ENCODE measurements at regions not wholly inside any gene's neighbourhood (a gene's known extent, or its start where the extent isn't known, plus 50 kb on each side); places are given as distances from the start of the nearest gene placed in this dataset.

GRCh38 chr13:111467111-111467890 is 146.9 kb downstream of the TEX29 start:
- H3K4me1 Mint-ChIP-seq (ENCODE audit: low read depth) = no peaks in the 10 kb centered on the region
- no peak overlapping the region for H3K4me3 Mint-ChIP-seq (ENCODE audit: low read depth)
- no peak overlapping the region for H3K27ac Mint-ChIP-seq
- no peaks in the 10 kb centered on the region for H3K36me3 Mint-ChIP-seq (ENCODE audit: insufficient read depth)
- peaks cover 31% of the 10 kb centered on the region for H3K27me3 Mint-ChIP-seq
- no peaks in the 10 kb centered on the region for H3K9me3 Mint-ChIP-seq (ENCODE audit: low read depth)
- TF ChIP-seq, protein P1, sequence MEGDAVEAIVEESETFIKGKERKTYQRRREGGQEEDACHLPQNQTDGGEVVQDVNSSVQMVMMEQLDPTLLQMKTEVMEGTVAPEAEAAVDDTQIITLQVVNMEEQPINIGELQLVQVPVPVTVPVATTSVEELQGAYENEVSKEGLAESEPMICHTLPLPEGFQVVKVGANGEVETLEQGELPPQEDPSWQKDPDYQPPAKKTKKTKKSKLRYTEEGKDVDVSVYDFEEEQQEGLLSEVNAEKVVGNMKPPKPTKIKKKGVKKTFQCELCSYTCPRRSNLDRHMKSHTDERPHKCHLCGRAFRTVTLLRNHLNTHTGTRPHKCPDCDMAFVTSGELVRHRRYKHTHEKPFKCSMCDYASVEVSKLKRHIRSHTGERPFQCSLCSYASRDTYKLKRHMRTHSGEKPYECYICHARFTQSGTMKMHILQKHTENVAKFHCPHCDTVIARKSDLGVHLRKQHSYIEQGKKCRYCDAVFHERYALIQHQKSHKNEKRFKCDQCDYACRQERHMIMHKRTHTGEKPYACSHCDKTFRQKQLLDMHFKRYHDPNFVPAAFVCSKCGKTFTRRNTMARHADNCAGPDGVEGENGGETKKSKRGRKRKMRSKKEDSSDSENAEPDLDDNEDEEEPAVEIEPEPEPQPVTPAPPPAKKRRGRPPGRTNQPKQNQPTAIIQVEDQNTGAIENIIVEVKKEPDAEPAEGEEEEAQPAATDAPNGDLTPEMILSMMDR (IDR thresholded peaks at IDR 0.05; ENCODE audit: unreplicated experiment) = no peak
- DNase-seq (ENCODE audit: low spot score, unreplicated experiment) = no peak

DNA sequence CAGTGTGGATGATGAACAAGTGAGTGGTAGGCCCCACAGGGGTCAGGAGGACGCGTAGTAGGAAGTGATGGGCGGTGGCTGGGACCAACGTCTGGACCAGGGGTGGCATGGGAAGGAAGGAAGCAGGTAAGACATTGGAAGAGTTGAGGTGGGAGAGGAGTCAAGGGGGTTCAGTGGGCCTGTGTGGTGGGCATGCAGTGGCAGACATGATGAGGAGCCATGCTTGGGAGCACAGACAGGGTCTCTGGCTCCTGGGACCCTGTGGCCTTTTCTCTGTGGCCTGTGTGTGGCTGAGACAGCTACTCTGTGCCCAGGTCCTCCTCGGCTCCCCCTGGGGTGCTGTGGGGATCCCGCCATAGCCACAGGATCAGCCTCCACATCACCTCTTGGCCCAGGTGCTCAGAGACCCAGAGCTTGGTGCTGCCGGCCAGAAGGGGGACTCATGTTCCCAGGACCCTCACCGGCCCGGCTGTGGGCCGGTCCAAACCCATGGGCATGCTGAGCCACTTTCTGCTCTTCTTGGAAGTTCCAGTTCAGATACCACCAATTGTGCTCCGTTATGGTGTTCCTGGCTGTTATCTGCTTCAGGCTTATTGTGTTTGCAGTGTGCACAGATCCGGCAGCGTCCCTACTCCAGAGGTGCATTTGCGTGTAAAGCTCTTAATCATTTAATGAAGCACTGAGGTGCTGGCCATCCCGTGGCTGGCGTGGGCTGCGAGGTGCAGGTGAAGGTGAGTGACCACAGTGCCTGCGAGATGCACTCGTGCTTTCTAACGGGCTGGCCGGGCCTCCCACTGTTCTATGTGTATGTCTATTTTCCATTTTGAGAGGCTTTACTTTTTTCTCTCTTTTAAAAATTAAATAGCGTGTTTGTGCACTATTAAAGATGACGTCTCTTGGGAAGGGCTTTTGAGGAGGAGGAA is 147.9 kb downstream of the TEX29 start:
- Mint-ChIP-seq H3K27me3 (peaks cover 38% of the 10 kb centered on the region), H3K27ac (no peak overlapping the region), H3K9me3 (ENCODE audit: low read depth) (no peaks in the 10 kb centered on the region), H3K4me1 (ENCODE audit: low read depth) (no peaks in the 10 kb centered on the region), H3K4me3 (ENCODE audit: low read depth) (no peak overlapping the region), H3K36me3 (ENCODE audit: insufficient read depth) (no peaks in the 10 kb centered on the region)
- TF ChIP-seq, protein P1 (IDR thresholded peaks at IDR 0.05; ENCODE audit: unreplicated experiment) = no peak
- DNase-seq (ENCODE audit: low spot score, unreplicated experiment) = no peak

GRCh38 chr13:111469450-111469849 is 149.0 kb downstream of the TEX29 start:
- H3K27me3 Mint-ChIP-seq = peaks cover 39% of the 10 kb centered on the region

GRCh38 chr13:111469916-111470506 is 149.6 kb downstream of the TEX29 start:
- Mint-ChIP-seq H3K27me3 (peaks cover 38% of the 10 kb centered on the region), H3K27ac (no peak overlapping the region), H3K4me1 (ENCODE audit: low read depth) (no peaks in the 10 kb centered on the region), H3K4me3 (ENCODE audit: low read depth) (no peak overlapping the region), H3K9me3 (ENCODE audit: low read depth) (no peaks in the 10 kb centered on the region), H3K36me3 (ENCODE audit: insufficient read depth) (no peaks in the 10 kb centered on the region)
- TF ChIP-seq, protein P1 (IDR thresholded peaks at IDR 0.05; ENCODE audit: unreplicated experiment) = no peak
- no peak for DNase-seq (ENCODE audit: low spot score, unreplicated experiment)

More at GRCh38 chr13:111469450-111469849, 149.0 kb downstream of the TEX29 start:
- TF ChIP-seq, protein P1 (IDR thresholded peaks at IDR 0.05; ENCODE audit: unreplicated experiment) = no peak
- no peaks in the 10 kb centered on the region for H3K9me3 Mint-ChIP-seq (ENCODE audit: low read depth)
- H3K4me3 Mint-ChIP-seq (ENCODE audit: low read depth) = no peak overlapping the region
- H3K36me3 Mint-ChIP-seq (ENCODE audit: insufficient read depth) = no peaks in the 10 kb centered on the region
- no peak overlapping the region for H3K27ac Mint-ChIP-seq
- no peaks in the 10 kb centered on the region for H3K4me1 Mint-ChIP-seq (ENCODE audit: low read depth)
- no peak for DNase-seq (ENCODE audit: low spot score, unreplicated experiment)

- TF ChIP-seq, protein P1 (IDR thresholded peaks at IDR 0.05; ENCODE audit: unreplicated experiment) = no peak
- DNase-seq (ENCODE audit: low spot score, unreplicated experiment) = no peak
- Mint-ChIP-seq H3K4me3 (ENCODE audit: low read depth) (no peak overlapping the region), H3K27me3 (peaks cover 35% of the 10 kb centered on the region), H3K27ac (no peak overlapping the region), H3K4me1 (ENCODE audit: low read depth) (no peaks in the 10 kb centered on the region), H3K9me3 (ENCODE audit: low read depth) (no peaks in the 10 kb centered on the region), H3K36me3 (ENCODE audit: insufficient read depth) (no peaks in the 10 kb centered on the region)
Measured at GRCh38 chr13:111470933-111471332, 150.5 kb downstream of the TEX29 start.

Measured in progenitor cell of endocrine pancreas (in vitro differentiated cells).